Neural cell (in vitro differentiated cells): ENCODE measurements at regions not wholly inside any gene's neighbourhood (a gene's known extent, or its start where the extent isn't known, plus 50 kb on each side); places are given as distances from the start of the nearest gene placed in this dataset.
"Not testable (repeated sequence)": the region's sequence is repeated elsewhere in the genome, so short reads cannot be mapped to it uniquely, and the experiment has no call there.

Experiments used
- H2AFZ ChIP-seq: fragments of 200-600, 300-800 bp; sonication (generic), shearing (Covaris generic); 2 replicates; pipeline ENCODE4 v1.6.0; 2014; ENCODE audit warnings: low read depth, mild to moderate bottlenecking, antibody characterized with exemption, low read length, moderate library complexity
- H3F3A ChIP-seq: fragments of 200-600 bp; shearing (Covaris generic); 2 replicates; pipeline ENCODE4 v1.6.1; 2016; ENCODE audit warnings: mild to moderate bottlenecking, moderate library complexity, mixed read lengths, antibody characterized with exemption, low read length; ENCODE audit not compliant: insufficient read depth, poor library complexity, severe bottlenecking
- H3K27ac ChIP-seq: fragments of 200-600, 300-800 bp; sonication (generic), shearing (Covaris generic); 2 replicates; pipeline ENCODE4 v1.5.1; 2014; ENCODE audit warnings: mild to moderate bottlenecking, low read length, moderate library complexity
- H3K27me3 ChIP-seq: fragments of 300-800, 200-600 bp; sonication (generic), shearing (Covaris generic); 2 replicates; pipeline ENCODE4 v1.6.0; 2014; ENCODE audit warnings: mild to moderate bottlenecking, low read depth, low read length, moderate library complexity; ENCODE audit not compliant: insufficient read depth
- H3K36me3 ChIP-seq: fragments of 300-800, 200-600 bp; sonication (generic), shearing (Covaris generic); 2 replicates; pipeline ENCODE4 v1.5.1; 2014; ENCODE audit warnings: mild to moderate bottlenecking, antibody characterized with exemption, low read length, moderate library complexity; ENCODE audit not compliant: insufficient read depth
- H3K4me2 ChIP-seq: fragments of 300-800, 200-600 bp; sonication (generic), shearing (Covaris generic); 2 replicates; pipeline ENCODE4 v1.6.0; 2014; ENCODE audit warnings: mild to moderate bottlenecking, low read length
- H3K4me3 ChIP-seq: fragments of 300-800, 200-600 bp; sonication (generic), shearing (Covaris generic); 2 replicates; pipeline ENCODE4 v1.5.1; 2014; ENCODE audit warnings: mild to moderate bottlenecking, low read length, moderate library complexity
- H3K79me2 ChIP-seq: fragments of 200-600 bp; shearing (Covaris generic); replicated peaks from 2 replicates; pipeline ENCODE4 v1.6.0; 2014; ENCODE audit warnings: mild to moderate bottlenecking, low read length, moderate library complexity; ENCODE audit not compliant: insufficient read depth
- H3K9ac ChIP-seq: fragments of 300-800, 200-600 bp; sonication (generic), shearing (Covaris generic); 2 replicates; pipeline ENCODE4 v1.6.1; 2016; ENCODE audit warnings: mild to moderate bottlenecking, low read length, mixed read lengths
- H3K9me2 ChIP-seq: fragments of 200-600 bp; shearing (Covaris generic); 2 replicates; pipeline ENCODE4 v1.6.1; 2016; ENCODE audit warnings: mild to moderate bottlenecking, low read length, mixed read lengths; ENCODE audit not compliant: insufficient read depth
- H3K9me3 ChIP-seq: fragments of 200-600, 300-800 bp; sonication (generic), shearing (Covaris generic); 2 replicates; pipeline ENCODE4 v1.6.1; 2016; ENCODE audit warnings: mild to moderate bottlenecking, mixed run types, low read length, moderate library complexity, mixed read lengths
- H4K20me1 ChIP-seq: fragments of 200-600 bp; shearing (Covaris generic); 2 replicates; pipeline ENCODE4 v1.6.1; 2016; ENCODE audit warnings: mild to moderate bottlenecking, mixed run types; ENCODE audit not compliant: insufficient read depth
- CTCF ChIP-seq: fragments of 450-650 bp; IDR thresholded peaks from 2 replicates; pipeline ENCODE4 v1.5.1; 2014; ENCODE audit warnings: antibody characterized with exemption, mild to moderate bottlenecking, moderate library complexity; ENCODE audit not compliant: poor library complexity, severe bottlenecking
- EP300 ChIP-seq: fragments of 450-650 bp; conservative IDR thresholded peaks from 2 replicates; pipeline ENCODE4 v1.6.1; 2014; ENCODE audit warnings: antibody characterized with exemption, mild to moderate bottlenecking, moderate library complexity; ENCODE audit not compliant: poor library complexity, severe bottlenecking
- EZH2 ChIP-seq: fragments of 200-600, 300-800 bp; shearing (Covaris generic), sonication (generic); IDR thresholded peaks from 2 replicates; pipeline ENCODE4 v1.6.1; 2014; ENCODE audit warnings: antibody characterized with exemption, low read length, borderline replicate concordance, mild to moderate bottlenecking; ENCODE audit not compliant: insufficient read depth, poor library complexity, severe bottlenecking
- MXI1 ChIP-seq: fragments of 450-650 bp; conservative IDR thresholded peaks from 2 replicates; pipeline ENCODE4 v1.6.1; 2014; ENCODE audit warnings: antibody characterized with exemption, mild to moderate bottlenecking; ENCODE audit not compliant: poor library complexity, severe bottlenecking
- POLR2AphosphoS5 ChIP-seq: IDR thresholded peaks from 2 replicates; pipeline ENCODE4 v1.6.1; 2012
- RAD21 ChIP-seq: fragments of 450-650 bp; conservative IDR thresholded peaks from 2 replicates; pipeline ENCODE4 v1.6.1; 2014; ENCODE audit warnings: antibody characterized with exemption, mild to moderate bottlenecking, moderate library complexity
- REST ChIP-seq: IDR thresholded peaks from 2 replicates; pipeline ENCODE4 v1.6.1; 2012; ENCODE audit warnings: borderline replicate concordance
- SMC3 ChIP-seq: fragments of 450-650 bp; conservative IDR thresholded peaks from 2 replicates; pipeline ENCODE4 v1.6.1; 2014; ENCODE audit warnings: antibody characterized with exemption, mild to moderate bottlenecking, moderate library complexity; ENCODE audit not compliant: poor library complexity
- TAF1 ChIP-seq: IDR thresholded peaks from 2 replicates; pipeline ENCODE4 v1.6.1; 2012; ENCODE audit warnings: low read depth

DNA sequence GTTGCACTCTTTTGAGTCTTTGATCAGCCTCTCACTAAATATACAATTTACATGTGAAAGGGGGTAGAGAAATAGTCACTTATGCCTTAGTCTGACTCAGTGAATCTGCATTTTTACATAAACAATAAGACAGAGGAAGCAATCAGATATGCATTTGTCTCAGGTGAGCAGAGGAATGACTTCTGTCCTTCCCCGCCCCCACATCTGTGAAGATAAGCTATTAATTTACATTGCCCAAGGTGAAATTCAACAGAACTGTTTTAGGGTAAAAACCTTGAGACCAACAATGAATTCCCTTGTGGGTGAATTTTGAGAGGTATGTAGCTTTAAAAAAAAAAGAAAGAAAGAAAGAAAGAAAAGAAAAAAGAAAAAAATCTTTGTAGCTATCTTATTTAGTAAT is 1302.9 kb upstream of the ACVR2A start:
- no peak overlapping the region for H3K9ac ChIP-seq
- no peaks in the 10 kb centered on the region for H3K9me3 ChIP-seq
- H3K9me2 ChIP-seq = no peaks in the 10 kb centered on the region
- no peak overlapping the region for H3K4me2 ChIP-seq
- H2AFZ ChIP-seq = no peak overlapping the region
- H3K4me3 ChIP-seq = no peak overlapping the region
- H3K36me3 ChIP-seq = no peaks in the 10 kb centered on the region
- TF ChIP-seq REST (no peak), CTCF (no peak)
- no peaks in the 10 kb centered on the region for H3F3A ChIP-seq
- no peak overlapping the region for H3K27ac ChIP-seq
- H3K79me2 ChIP-seq = no peaks in the 10 kb centered on the region
- no peaks in the 10 kb centered on the region for H3K27me3 ChIP-seq
- no peaks in the 10 kb centered on the region for H4K20me1 ChIP-seq

- Histone ChIP-seq H4K20me1 (no peaks in the 10 kb centered on the region), H3K9me2 (no peaks in the 10 kb centered on the region), H3K27ac (no peak overlapping the region), H2AFZ (no peak overlapping the region), H3K36me3 (no peaks in the 10 kb centered on the region), H3K79me2 (no peaks in the 10 kb centered on the region), H3K4me3 (no peak overlapping the region), H3F3A (no peaks in the 10 kb centered on the region), H3K27me3 (no peaks in the 10 kb centered on the region), H3K9ac (no peak overlapping the region), H3K9me3 (no peaks in the 10 kb centered on the region), H3K4me2 (no peak overlapping the region)
- no peak for TF ChIP-seq SMC3
- no peak for TF ChIP-seq CTCF
- TF ChIP-seq TAF1 = no peak
- TF ChIP-seq MXI1 = no peak
- no peak for TF ChIP-seq REST
- no peak for TF ChIP-seq POLR2AphosphoS5
- no peak for TF ChIP-seq EP300
- TF ChIP-seq RAD21 = no peak
- TF ChIP-seq EZH2 = no peak
These were observed 1304.4 kb upstream of the ACVR2A start for GRCh38 chr2:146540271-146540932.

DNA sequence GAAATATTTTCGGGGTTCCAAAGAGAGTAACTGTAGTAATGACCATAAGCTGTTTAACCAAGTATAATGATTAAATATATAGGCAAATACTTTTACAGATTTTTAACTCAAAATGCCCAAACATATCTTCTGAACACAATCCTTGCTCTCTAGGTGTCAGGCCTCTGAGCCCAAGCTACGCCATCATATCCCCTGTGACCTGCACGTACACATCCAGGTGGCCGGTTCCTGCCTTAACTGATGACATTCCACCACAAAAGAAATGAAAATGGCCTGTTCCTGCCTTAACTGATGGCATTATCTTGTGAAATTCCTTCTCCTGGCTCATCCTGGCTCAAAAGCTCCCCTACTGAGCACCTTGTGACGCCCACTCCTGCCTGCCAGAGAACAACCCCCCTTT is 1305.1 kb upstream of the ACVR2A start:
- not testable (repeated sequence) for H3K9me2 ChIP-seq, H3K27ac ChIP-seq, H3K9me3 ChIP-seq, H3K4me2 ChIP-seq, H2AFZ ChIP-seq, H3K4me3 ChIP-seq, H3F3A ChIP-seq, H3K36me3 ChIP-seq, H3K27me3 ChIP-seq, H3K9ac ChIP-seq, H3K79me2 ChIP-seq, H4K20me1 ChIP-seq
